ENCODE measurements at regions not wholly inside any gene's neighbourhood (a gene's known extent, or its start where the extent isn't known, plus 50 kb on each side); places are given as distances from the start of the nearest gene placed in this dataset.

GRCh38 chr12:89954259-89954658, 245.6 kb upstream of the ATP2B1 start:
- TF ChIP-seq CTCF (IDR thresholded peaks at IDR 0.05; ENCODE audit: low read depth, low read length, poor library complexity, severe bottlenecking) (no peak), EZH2phosphoT487 (IDR thresholded peaks at IDR 0.05; ENCODE audit: borderline replicate concordance, low read length) (no peak)
